ENCODE measurements at regions not wholly inside any gene's neighbourhood (a gene's known extent, or its start where the extent isn't known, plus 50 kb on each side); places are given as distances from the start of the nearest gene placed in this dataset.

- Histone ChIP-seq H4K20me1 (ENCODE audit: insufficient read depth) (no peaks in the 10 kb centered on the region), H3K9me2 (ENCODE audit: insufficient read depth) (no peaks in the 10 kb centered on the region), H3K9me3 (ENCODE audit: control insufficient read depth in 1 of 2, insufficient read depth in 1 of 2, low read depth in 1 of 2, low read length in 2 of 2) (no peaks in the 10 kb centered on the region), H3K27me3 (ENCODE audit: insufficient read depth, low read length) (no peaks in the 10 kb centered on the region), H3K4me2 (ENCODE audit: low read length) (no peak overlapping the region), H3K4me1 (ENCODE audit: control insufficient read depth in 1 of 2, insufficient read depth in 2 of 2, low read length in 2 of 2) (no peaks in the 10 kb centered on the region), H3K36me3 (ENCODE audit: control insufficient read depth in 1 of 2, insufficient read depth in 2 of 2, low read length in 2 of 2) (no peaks in the 10 kb centered on the region), H3K4me3 (replicated peaks in 1 of 2; ENCODE audit: low read depth in 1 of 2, low read length in 2 of 2) (no peak overlapping the region), H2AFZ (ENCODE audit: low read depth, low read length, poor library complexity, severe bottlenecking) (no peak overlapping the region), H3K9ac (ENCODE audit: low read length) (no peak overlapping the region), H3K27ac (ENCODE audit: low read depth, low read length) (no peak overlapping the region), H3K79me2 (ENCODE audit: insufficient read depth, low read length) (no peaks in the 10 kb centered on the region)
- ATAC-seq (no peak), DNase-seq (ENCODE audit: low read depth, low spot score) (no peak)
- ChIA-PET CTCF (interaction anchor here (0.8 kb wide), 1 partner anchor 10 kb away, joined by 3 read pairs; no protein-coding TSS in a partner anchor), RAD21 (ENCODE audit: low non-redundant PET in 1 of 2, low total read pairs in 2 of 2, uncharacterized antibody in 2 of 2, unreplicated experiment in 2 of 2) (no interaction called here), POLR2A (no interaction called here)
- BruUV-seq (replicated peaks): no TSS peak
- TF ChIP-seq SIN3A (IDR thresholded peaks at IDR 0.05; ENCODE audit: low read depth) (no peak), CEBPB (IDR thresholded peaks at IDR 0.05; ENCODE audit: low read depth) (no peak), EGR1 (IDR thresholded peaks at IDR 0.05; ENCODE audit: low read depth) (no peak), ZNF274 (IDR thresholded peaks at IDR 0.05; ENCODE audit: low read depth, low read length) (no peak), FOSL1 (IDR thresholded peaks at IDR 0.05; ENCODE audit: low read depth) (no peak), RAD21 (IDR thresholded peaks at IDR 0.05; ENCODE audit: low read depth) (no peak), ZBTB33 (IDR thresholded peaks at IDR 0.05; ENCODE audit: extremely low read depth, insufficient replicate concordance, low read length) (no peak), ELF1 (IDR thresholded peaks at IDR 0.05; ENCODE audit: borderline replicate concordance, low read depth) (no peak), EZH2 (IDR thresholded peaks at IDR 0.05) (no peak), POLR2AphosphoS5 (IDR thresholded peaks at IDR 0.05; ENCODE audit: low read depth, low read length) (no peak), JUND (IDR thresholded peaks at IDR 0.05) (no peak), YY1 (IDR thresholded peaks at IDR 0.05; ENCODE audit: extremely low read depth, insufficient replicate concordance, low read depth, low read length) (no peak), SRF (IDR thresholded peaks at IDR 0.05; ENCODE audit: low read depth) (no peak), EZH2phosphoT487 (IDR thresholded peaks at IDR 0.05; ENCODE audit: borderline replicate concordance) (no peak), TCF7L2 (IDR thresholded peaks at IDR 0.05; ENCODE audit: borderline replicate concordance, extremely low read depth, insufficient read depth, insufficient read length) (no peak), CBX3 (IDR thresholded peaks at IDR 0.05; ENCODE audit: low read depth) (no peak)
- TF ChIP-seq, protein P1, sequence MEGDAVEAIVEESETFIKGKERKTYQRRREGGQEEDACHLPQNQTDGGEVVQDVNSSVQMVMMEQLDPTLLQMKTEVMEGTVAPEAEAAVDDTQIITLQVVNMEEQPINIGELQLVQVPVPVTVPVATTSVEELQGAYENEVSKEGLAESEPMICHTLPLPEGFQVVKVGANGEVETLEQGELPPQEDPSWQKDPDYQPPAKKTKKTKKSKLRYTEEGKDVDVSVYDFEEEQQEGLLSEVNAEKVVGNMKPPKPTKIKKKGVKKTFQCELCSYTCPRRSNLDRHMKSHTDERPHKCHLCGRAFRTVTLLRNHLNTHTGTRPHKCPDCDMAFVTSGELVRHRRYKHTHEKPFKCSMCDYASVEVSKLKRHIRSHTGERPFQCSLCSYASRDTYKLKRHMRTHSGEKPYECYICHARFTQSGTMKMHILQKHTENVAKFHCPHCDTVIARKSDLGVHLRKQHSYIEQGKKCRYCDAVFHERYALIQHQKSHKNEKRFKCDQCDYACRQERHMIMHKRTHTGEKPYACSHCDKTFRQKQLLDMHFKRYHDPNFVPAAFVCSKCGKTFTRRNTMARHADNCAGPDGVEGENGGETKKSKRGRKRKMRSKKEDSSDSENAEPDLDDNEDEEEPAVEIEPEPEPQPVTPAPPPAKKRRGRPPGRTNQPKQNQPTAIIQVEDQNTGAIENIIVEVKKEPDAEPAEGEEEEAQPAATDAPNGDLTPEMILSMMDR (IDR thresholded peaks at IDR 0.05 in 2 of 3, conservative IDR thresholded peaks at IDR 0.05 in 1 of 3; ENCODE audit: borderline replicate concordance in 1 of 3, insufficient read depth in 1 of 3, low read depth in 2 of 3, low read length in 2 of 3): no peak
- TF ChIP-seq, protein P2, sequence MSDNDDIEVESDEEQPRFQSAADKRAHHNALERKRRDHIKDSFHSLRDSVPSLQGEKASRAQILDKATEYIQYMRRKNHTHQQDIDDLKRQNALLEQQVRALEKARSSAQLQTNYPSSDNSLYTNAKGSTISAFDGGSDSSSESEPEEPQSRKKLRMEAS (IDR thresholded peaks at IDR 0.05): no peak
- TF ChIP-seq, protein P3, sequence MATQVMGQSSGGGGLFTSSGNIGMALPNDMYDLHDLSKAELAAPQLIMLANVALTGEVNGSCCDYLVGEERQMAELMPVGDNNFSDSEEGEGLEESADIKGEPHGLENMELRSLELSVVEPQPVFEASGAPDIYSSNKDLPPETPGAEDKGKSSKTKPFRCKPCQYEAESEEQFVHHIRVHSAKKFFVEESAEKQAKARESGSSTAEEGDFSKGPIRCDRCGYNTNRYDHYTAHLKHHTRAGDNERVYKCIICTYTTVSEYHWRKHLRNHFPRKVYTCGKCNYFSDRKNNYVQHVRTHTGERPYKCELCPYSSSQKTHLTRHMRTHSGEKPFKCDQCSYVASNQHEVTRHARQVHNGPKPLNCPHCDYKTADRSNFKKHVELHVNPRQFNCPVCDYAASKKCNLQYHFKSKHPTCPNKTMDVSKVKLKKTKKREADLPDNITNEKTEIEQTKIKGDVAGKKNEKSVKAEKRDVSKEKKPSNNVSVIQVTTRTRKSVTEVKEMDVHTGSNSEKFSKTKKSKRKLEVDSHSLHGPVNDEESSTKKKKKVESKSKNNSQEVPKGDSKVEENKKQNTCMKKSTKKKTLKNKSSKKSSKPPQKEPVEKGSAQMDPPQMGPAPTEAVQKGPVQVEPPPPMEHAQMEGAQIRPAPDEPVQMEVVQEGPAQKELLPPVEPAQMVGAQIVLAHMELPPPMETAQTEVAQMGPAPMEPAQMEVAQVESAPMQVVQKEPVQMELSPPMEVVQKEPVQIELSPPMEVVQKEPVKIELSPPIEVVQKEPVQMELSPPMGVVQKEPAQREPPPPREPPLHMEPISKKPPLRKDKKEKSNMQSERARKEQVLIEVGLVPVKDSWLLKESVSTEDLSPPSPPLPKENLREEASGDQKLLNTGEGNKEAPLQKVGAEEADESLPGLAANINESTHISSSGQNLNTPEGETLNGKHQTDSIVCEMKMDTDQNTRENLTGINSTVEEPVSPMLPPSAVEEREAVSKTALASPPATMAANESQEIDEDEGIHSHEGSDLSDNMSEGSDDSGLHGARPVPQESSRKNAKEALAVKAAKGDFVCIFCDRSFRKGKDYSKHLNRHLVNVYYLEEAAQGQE (IDR thresholded peaks at IDR 0.05; ENCODE audit: low read depth): no peak
- intact Hi-C loops (cut with micrococcal nuclease): no loop called here
Measured at GRCh38 chr18:51617167-51617566, 419.7 kb upstream of the MEX3C start.

Measured in HCT116 (cell line).